ENCODE measurements at regions not wholly inside any gene's neighbourhood (a gene's known extent, or its start where the extent isn't known, plus 50 kb on each side); places are given as distances from the start of the nearest gene placed in this dataset.

GRCh38 chr5:124044613-124045012 is 532.6 kb downstream of the CSNK1G3 start:
- TF ChIP-seq POLR2AphosphoS5 (IDR thresholded peaks at IDR 0.05; ENCODE audit: insufficient read depth, low read depth, low read length) = no peak
- no peak for TF ChIP-seq EZH2 (IDR thresholded peaks at IDR 0.05; ENCODE audit: borderline replicate concordance, low read depth, low read length, severe bottlenecking)
- TF ChIP-seq GATA2 (IDR thresholded peaks at IDR 0.05; ENCODE audit: insufficient read depth, insufficient read length, low read depth, low read length) = no peak
- TF ChIP-seq JUN (IDR thresholded peaks at IDR 0.05; ENCODE audit: borderline replicate concordance, insufficient read depth, insufficient read length, low read depth) = no peak
- no peak for TF ChIP-seq CTCF (IDR thresholded peaks at IDR 0.05; ENCODE audit: extremely low read depth in 1 of 2, insufficient read depth in 1 of 2, low read depth in 1 of 2, low read length in 2 of 2)
- TF ChIP-seq, protein P1, sequence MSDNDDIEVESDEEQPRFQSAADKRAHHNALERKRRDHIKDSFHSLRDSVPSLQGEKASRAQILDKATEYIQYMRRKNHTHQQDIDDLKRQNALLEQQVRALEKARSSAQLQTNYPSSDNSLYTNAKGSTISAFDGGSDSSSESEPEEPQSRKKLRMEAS (IDR thresholded peaks at IDR 0.05; ENCODE audit: insufficient read depth, insufficient read length) = no peak
- TF ChIP-seq MYC (IDR thresholded peaks at IDR 0.05; ENCODE audit: low read depth, low read length) = no peak
- TF ChIP-seq POLR2A (IDR thresholded peaks at IDR 0.05; ENCODE audit: low read depth, low read length) = no peak
- H2AFZ ChIP-seq (ENCODE audit: low read depth, low read length) = no peak overlapping the region
- POLR2A ChIA-PET = no interaction called here
- H3K27me3 ChIP-seq (ENCODE audit: control insufficient read depth in 2 of 2, insufficient read depth in 2 of 2, low read length in 2 of 2) = no peaks in the 10 kb centered on the region
- no peak overlapping the region for H3K9ac ChIP-seq (replicated peaks; ENCODE audit: extremely low read depth, insufficient read depth, low read length)
- H3K9me3 ChIP-seq (replicated peaks; ENCODE audit: control insufficient read depth, insufficient read depth, low read length) = no peaks in the 10 kb centered on the region
- BruUV-seq (replicated peaks) = no TSS peak
- no peaks in the 10 kb centered on the region for H4K20me1 ChIP-seq (replicated peaks; ENCODE audit: control insufficient read depth, extremely low read depth, insufficient read depth, low read length)
- dilution Hi-C loops (cut with MboI; ENCODE audit: extremely low pct_ligation_motif_present, low sequenced_read_pairs) = no loop called here
- H3K79me2 ChIP-seq (ENCODE audit: control insufficient read depth, insufficient read depth, low read length) = no peaks in the 10 kb centered on the region
- CTCF ChIA-PET = interaction anchor here (0.6 to 1.9 kb wide), 5 partner anchors 8 to 14 kb away, joined by 3 to 8 read pairs (median 4); no protein-coding TSS in a partner anchor
- H3K4me2 ChIP-seq (ENCODE audit: insufficient read depth, low read length) = no peak overlapping the region
- no peak for FAIRE-seq
- intact Hi-C loops (cut with micrococcal nuclease) = no loop called here
- no peaks in the 10 kb centered on the region for H3K9me1 ChIP-seq (replicated peaks; ENCODE audit: control insufficient read depth, extremely low read depth, insufficient read depth, low read length)
- H3K4me1 ChIP-seq (ENCODE audit: control insufficient read depth, extremely low read depth, insufficient read depth, low read length) = no peaks in the 10 kb centered on the region
- no peak overlapping the region for H3K27ac ChIP-seq (ENCODE audit: insufficient read depth, low read depth, low read length)
- DNase-seq (ENCODE audit: low read depth, low spot score) = no peak
- H3K4me3 ChIP-seq (replicated peaks in 1 of 3; ENCODE audit: insufficient read depth in 1 of 3, low read depth in 1 of 3, low read length in 3 of 3) = no peak overlapping the region
- H3K36me3 ChIP-seq (ENCODE audit: control insufficient read depth in 2 of 2, extremely low read depth in 1 of 2, insufficient read depth in 2 of 2, low read length in 2 of 2) = no peaks in the 10 kb centered on the region

Measured in endothelial cell of umbilical vein (primary cell).